HG03135 (cell line): ENCODE measurements at regions not wholly inside any gene's neighbourhood (a gene's known extent, or its start where the extent isn't known, plus 50 kb on each side); places are given as distances from the start of the nearest gene placed in this dataset.

Experiments
- ATAC-seq: cut with Tn5 transposase; IDR thresholded peaks from one replicate; pipeline ENCODE4 v1.9.1; 2021; ENCODE audit warnings: mild to moderate bottlenecking, moderate library complexity; ENCODE audit not compliant: unreplicated experiment

GRCh38 chr11:116643521-116643920 is 129.3 kb downstream of the BUD13 start:
- no peak for ATAC-seq

- no peak for ATAC-seq
Measured at GRCh38 chr11:116642902-116643301, 129.9 kb downstream of the BUD13 start.

DNA sequence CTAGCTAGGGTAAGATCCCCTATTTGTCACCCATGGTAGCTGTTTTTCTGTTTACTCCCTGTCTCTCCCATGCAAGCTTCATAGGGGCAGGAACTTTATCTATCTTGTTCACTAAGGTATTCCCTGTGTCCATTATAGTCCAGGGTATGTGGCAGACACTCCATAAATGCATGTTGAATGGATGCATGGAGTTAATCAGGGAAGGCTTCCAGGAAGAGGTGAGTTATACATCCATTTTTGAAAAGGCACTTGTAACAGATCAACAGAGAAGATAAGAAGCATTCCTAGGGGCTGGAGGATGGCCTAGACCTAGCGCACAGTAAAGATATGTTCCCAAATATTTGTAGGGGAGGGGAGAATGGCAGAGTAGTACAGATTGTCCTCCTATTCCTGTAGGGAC is 130.3 kb downstream of the BUD13 start:
- ATAC-seq = no peak

GRCh38 chr11:116641561-116642045 is 131.2 kb downstream of the BUD13 start:
- ATAC-seq = no peak

- no peak for ATAC-seq
Measured at GRCh38 chr11:116640641-116641402, 132.0 kb downstream of the BUD13 start.

GRCh38 chr11:116638463-116638862 is 134.3 kb downstream of the BUD13 start:
- no peak for ATAC-seq

DNA sequence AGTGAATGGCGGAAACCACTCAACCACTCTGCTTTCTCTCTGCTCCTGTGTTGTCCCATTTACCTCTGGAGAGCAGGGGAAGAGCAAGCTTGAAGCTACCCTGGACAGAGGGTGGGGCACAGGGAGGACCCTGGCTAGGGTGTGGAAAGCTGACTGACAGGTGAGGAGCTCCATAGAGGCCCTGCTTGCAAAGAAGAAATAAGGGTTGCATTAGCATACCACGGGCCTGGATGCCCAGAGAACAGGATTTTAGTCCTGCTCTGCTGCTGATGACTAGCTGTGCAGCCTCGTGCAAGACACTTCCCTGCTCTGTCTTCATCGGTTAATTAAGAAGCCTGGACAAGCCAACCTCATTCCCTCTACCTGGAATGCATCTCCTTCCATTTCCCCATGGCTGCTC is 135.0 kb downstream of the BUD13 start:
- no peak for ATAC-seq

- ATAC-seq = no peak
Measured at GRCh38 chr11:116636341-116636929, 136.4 kb downstream of the BUD13 start.

DNA sequence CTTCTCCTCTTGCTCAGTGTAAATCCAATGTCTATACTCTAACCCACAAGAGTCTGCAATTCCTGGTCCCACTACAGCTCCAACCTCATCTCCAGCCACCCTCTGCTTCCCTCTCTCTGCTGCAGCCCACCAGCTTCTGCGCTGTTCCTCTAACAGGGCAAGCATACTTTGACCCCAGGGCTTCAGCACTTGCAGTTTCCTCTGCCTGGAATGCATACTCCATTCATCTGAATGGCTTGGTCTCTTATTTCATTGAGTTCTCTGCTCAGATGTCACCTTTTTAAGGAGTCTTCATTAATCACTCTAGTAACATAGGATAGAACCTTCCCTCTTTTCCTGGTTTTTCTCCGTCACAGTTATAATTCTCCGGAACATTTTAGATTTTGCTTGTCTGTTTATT is 141.6 kb downstream of the BUD13 start:
- no peak for ATAC-seq

GRCh38 chr11:116618461-116618860 is 154.3 kb downstream of the BUD13 start:
- no peak for ATAC-seq

GRCh38 chr11:116615211-116615865 is 157.4 kb downstream of the BUD13 start:
- ATAC-seq = no peak

GRCh38 chr11:116614306-116615210 is 158.2 kb downstream of the BUD13 start:
- no peak for ATAC-seq

DNA sequence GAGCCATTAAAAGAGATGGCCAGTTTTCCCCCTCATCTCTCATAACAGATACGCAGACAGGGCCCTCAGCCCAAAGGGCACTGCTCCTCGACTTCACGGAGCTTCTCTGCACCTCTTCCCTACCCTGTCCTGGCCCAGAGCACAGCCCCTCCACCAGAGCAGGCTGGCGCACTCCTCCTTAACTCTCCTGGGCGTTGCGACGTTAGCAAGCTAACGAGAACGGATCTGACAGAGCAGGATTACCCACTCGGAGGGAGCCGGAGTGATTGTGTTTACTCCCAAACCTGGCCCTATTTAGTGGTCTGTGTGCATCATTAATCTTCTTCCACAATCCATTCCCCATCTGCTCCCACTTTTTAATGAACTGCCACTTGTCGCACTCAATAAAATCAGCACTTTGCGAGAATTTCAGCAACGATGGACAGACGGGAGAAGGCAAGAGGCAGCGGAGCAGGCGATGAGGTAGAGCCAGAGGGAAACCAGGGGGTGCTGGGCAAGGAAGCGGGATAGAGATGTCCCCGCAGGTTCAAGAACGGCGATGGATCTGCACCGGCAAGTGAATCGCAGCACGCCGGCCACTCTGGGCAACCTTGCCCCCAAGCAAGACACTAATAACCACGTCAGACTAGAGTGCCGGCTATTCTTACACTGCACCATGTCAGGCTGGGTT is 159.4 kb downstream of the BUD13 start:
- ATAC-seq = no peak

- ATAC-seq = no peak
Measured at GRCh38 chr11:116611998-116612620, 160.7 kb downstream of the BUD13 start.

GRCh38 chr11:116610190-116610589 is 162.6 kb downstream of the BUD13 start:
- ATAC-seq = no peak

DNA sequence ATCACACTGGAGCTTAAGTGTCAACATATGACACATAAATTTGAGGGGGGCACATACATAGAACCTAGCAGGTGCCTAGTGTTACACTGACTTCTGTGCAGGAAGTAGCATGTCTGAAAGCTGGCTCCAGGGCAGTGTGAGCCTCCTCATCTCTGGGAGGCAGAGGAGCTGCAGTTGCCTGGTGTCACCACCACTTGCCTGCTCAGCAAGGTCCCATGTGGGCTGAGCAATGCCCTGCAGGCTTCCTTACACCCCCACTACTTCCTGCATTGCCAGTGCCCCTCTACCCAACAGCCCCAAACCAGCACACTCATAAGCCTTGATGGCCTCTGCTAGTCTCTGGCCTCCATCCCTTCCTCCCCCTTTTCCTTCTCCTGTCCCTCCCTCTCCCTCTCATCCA is 165.8 kb downstream of the BUD13 start:
- no peak for ATAC-seq

GRCh38 chr11:116605543-116606459 is 167.0 kb downstream of the BUD13 start:
- ATAC-seq = no peak

DNA sequence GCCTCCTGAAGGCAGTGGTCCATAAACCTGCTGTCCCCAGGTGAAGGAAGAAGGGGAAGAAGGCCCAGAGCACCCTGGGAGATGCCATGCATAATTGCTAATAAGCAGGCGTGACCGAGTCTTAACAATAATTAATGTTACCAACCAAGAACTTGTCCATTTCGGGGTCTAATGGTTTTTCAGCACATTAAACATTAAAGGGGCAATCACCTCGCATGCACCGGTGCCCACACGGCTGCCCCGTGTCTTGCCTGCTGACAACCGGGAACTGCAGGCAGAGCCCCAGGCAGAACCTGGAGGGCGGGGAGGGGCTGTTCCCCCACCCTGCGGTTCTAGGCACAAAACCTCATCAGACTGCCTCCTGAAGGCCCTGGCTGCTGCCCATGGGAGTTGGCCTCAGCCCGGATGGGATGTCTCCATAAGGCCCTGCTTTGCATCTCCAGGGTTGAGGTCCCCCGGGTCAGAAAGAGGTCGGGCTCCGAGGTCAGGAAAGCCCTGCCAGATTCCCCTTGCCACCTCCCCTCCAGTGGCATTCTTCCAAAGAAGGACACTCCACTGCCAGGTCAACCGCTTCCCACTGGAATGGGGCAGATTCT is 169.0 kb downstream of the BUD13 start:
- no peak for ATAC-seq

DNA sequence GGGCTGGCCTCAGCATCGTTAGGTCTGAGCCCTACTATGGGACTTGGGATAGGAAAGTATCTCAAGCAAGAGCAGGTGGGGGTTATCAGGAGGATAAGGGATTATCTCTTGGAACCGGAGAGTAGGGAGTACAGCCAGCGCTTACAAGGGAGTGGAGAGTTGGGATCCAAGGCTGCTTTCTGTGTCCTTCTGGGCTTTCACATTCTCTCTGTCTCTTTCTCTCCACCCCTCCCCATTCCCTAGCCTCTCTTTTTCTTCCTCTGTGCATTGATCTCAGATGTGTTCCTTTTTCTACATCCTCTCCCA is 170.2 kb downstream of the BUD13 start:
- ATAC-seq = no peak
